GM13976 (cell line): ENCODE measurements at regions not wholly inside any gene's neighbourhood (a gene's known extent, or its start where the extent isn't known, plus 50 kb on each side); places are given as distances from the start of the nearest gene placed in this dataset.
A peak's percentile ranks its signal among the peaks of the same experiment; 100 is the strongest.

ENCODE experiments used
- DNase-seq: peaks from one replicate; pipeline ENCODE4 v3.0.0; 2012; ENCODE audit warnings: low spot score
- CTCF ChIP-seq: IDR thresholded peaks from 2 replicates; pipeline ENCODE4 v1.5.1; 2012; ENCODE audit warnings: borderline replicate concordance, mild to moderate bottlenecking; ENCODE audit not compliant: insufficient read depth; ENCODE audit errors: extremely low read depth, missing control alignments, control extremely low read depth
- in situ Hi-C: fragments of 300-500 bp; cut with MboI; formaldehyde crosslinking; loops from one replicate; pipeline ENCODE4 v1.12.0; 2022; ENCODE audit warnings: low sequenced_read_pairs, mixed read lengths, inconsistent platforms; ENCODE audit not compliant: unreplicated experiment

- TF ChIP-seq CTCF = no peak
- DNase-seq = no peak
- in situ Hi-C loops = no loop called here
Observed at GRCh38 chr3:86788371-86788770, 202.6 kb downstream of the VGLL3 start.

- in situ Hi-C loops = no loop called here
- no peak for TF ChIP-seq CTCF
- no peak for DNase-seq
Observed at GRCh38 chr3:86787091-86787490, 203.9 kb downstream of the VGLL3 start.

- in situ Hi-C loops = no loop called here
- DNase-seq = no peak
- TF ChIP-seq CTCF = no peak
Observed at GRCh38 chr3:86785386-86785785, 205.6 kb downstream of the VGLL3 start.

- TF ChIP-seq CTCF = no peak
- no peak for DNase-seq
- in situ Hi-C loops = no loop called here
Observed at GRCh38 chr3:86782866-86783265, 208.1 kb downstream of the VGLL3 start.

- DNase-seq = no peak
- in situ Hi-C loops = no loop called here
- no peak for TF ChIP-seq CTCF
Observed at GRCh38 chr3:86782286-86782685, 208.7 kb downstream of the VGLL3 start.

GRCh38 chr3:86774082-86774691 lies 216.8 kb downstream of the VGLL3 start:
- TF ChIP-seq CTCF = no peak
- DNase-seq = peak; percentile 13
- in situ Hi-C loops = no loop called here
